GM18867 (cell line): ENCODE measurements at regions not wholly inside any gene's neighbourhood (a gene's known extent, or its start where the extent isn't known, plus 50 kb on each side); places are given as distances from the start of the nearest gene placed in this dataset.
"Not testable (repeated sequence)": the region's sequence is repeated elsewhere in the genome, so short reads cannot be mapped to it uniquely, and the experiment has no call there.

Experiments
- ATAC-seq: cut with Tn5 transposase; IDR thresholded peaks from one replicate; pipeline ENCODE4 v1.9.1; 2021; ENCODE audit warnings: mild to moderate bottlenecking, moderate library complexity; ENCODE audit not compliant: unreplicated experiment

GRCh38 chr13:108083056-108083455 lies 132.3 kb downstream of the LIG4 start:
- no peak for ATAC-seq

- no peak for ATAC-seq
Observed at GRCh38 chr13:108082481-108082880, 132.9 kb downstream of the LIG4 start.

DNA sequence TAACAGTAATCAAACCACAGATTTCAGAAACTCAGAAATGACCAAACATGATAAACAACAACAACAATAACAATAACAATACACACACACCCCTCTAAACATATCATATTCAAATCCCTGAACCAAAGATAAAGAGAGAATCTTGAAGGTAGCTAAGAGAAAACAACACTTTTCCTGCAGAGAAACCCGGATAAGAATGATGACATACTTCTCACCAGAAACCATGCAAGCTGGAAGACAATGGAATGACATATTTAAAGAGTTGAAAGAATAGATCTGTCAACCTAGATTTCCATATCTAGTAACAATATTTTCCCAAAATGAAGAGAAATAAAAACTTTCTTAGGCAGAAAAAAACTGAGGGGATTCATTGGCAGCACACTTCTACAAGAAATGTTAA lies 138.1 kb downstream of the LIG4 start:
- no peak for ATAC-seq

DNA sequence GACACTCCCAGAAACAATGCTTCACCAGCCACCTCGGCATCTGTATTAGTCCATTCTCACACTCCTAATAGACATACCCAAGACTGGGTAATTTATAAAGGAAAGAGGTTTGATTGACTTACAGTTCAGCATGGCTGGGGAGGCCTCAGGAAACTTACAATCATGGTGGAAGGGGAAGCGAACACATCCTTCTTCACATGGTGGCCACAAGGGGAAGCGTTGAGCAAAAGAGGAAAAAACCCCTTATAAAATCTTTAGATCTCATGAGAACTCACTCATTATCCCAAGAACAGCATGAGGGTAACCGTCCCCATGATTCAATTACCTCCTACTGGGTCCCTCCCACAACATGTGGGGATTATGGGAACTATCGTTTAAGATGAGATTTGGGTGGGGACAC lies 140.9 kb downstream of the LIG4 start:
- not testable (repeated sequence) for ATAC-seq

DNA sequence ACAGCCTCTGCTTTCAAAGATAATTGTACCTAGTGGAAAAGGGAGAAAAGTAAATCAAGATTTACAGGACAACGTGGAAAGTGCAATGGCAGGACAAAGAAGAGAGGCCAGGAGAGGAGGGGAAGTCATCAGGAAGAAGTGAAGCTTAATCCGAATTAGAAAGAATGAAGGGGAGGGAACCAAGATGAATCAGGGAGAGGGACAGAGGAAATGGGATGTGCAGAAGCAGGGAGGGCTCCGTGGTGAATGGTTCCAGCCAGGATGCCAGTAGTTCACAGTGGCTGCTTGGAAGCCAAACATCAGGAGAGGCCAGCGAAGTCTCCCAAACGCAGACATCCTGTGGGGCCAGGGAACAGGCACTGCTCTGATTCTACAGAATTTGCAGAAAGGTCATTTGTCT lies 144.4 kb downstream of the LIG4 start:
- no peak for ATAC-seq

- ATAC-seq, result no peak
Observed at GRCh38 chr13:108070491-108070890, 144.8 kb downstream of the LIG4 start.

DNA sequence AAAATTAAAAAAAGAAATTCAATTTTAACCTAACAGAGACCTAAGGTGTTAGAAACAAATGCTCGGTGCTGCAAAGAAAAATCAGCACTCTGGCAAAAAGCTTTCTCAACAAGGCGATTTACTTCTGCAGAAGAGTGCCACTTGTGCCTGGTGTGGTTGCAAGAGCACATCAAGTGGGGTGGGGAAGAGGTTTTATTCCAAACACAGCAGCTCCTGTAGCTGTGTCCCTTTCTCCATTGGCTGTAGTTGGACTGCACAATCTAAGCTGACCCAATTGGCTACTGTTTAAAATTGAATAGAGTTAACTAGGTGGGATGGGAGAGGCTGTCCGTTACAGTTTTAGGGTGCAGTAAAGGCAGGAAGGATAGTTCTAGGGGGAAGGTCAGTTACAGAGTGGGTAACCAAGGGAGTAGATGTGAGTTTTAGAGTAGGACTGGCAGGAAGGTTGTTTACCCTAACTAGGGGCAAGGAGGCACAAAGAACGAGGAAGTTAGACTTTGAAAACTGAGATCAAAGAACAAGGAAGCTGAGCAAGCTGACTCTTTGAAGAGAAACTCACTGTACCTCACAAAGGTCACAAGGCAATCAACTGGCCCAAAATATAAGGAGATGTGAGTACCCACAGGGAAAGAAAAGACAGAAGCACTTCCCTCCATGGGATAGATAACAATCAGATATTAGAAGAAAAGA lies 145.7 kb downstream of the LIG4 start:
- ATAC-seq, result no peak

- ATAC-seq, result not testable (repeated sequence)
Observed at GRCh38 chr13:108064372-108064771, 151.0 kb downstream of the LIG4 start.

- no peak for ATAC-seq
Observed at GRCh38 chr13:108060111-108060510, 155.2 kb downstream of the LIG4 start.

- ATAC-seq, result no peak
Observed at GRCh38 chr13:108056278-108056677, 159.1 kb downstream of the LIG4 start.

GRCh38 chr13:108049211-108049610 lies 166.1 kb downstream of the LIG4 start:
- ATAC-seq, result no peak

- no peak for ATAC-seq
Observed at GRCh38 chr13:108044954-108045353, 170.4 kb downstream of the LIG4 start.

DNA sequence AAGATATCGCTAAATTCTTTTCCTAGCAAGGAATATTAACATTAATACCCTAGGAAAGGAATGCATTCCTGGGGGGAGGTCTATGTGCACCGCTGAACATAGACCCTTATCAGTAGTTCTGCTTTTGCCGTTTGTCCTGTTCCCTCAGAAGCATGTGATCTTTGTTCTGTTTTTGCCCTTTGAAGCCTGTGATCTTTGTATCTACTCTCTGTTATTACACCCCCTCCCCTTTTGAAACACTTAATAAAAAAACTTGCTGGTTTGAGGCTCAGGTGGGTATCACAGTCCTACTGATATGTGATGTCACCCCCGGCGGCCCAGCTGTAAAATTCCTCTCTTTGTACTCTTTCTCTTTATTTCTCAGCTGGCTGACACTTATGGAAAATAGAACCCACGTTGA lies 172.5 kb downstream of the LIG4 start:
- not testable (repeated sequence) for ATAC-seq

DNA sequence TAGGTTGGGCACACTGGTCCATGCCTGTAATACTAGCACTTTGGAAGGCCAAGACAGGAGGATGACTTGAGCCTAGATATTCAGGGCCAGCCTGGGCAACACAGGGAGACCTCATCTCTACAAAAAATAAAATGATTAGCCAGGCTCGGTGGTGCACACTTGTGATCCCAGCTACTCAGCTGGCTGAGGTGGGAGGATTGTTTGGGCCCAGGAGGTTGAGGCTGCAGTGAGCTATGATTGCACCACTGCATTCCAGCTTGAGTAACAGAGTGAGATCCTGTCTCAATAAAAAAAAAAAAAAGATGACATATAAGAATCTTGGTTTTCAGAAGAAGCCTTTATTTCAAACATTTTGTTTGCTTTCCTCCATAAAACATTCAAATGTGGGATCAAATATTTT lies 178.0 kb downstream of the LIG4 start:
- no peak for ATAC-seq

DNA sequence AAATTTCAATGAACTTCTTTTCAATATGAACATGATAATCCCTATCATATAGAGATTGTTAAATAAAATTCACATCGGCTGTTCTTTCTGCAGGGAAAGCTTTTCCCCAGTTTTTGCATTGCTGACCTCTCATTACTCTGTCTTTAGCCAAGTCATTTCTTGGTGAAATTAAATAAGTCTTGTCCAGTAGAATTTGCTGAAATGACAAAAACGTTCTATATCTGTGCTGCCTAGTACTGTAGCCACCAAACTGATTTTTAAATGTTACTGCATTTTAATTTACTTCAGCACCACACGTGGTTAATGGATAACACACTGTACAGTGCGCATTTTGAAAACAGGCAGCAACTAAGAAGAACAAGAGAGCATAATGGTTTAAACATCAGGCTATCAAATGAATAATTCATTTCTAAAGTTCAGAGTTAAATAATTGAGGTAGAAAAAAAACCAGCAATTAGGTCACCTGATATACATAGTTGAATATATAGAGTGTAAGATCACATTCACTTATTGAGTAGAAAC lies 178.9 kb downstream of the LIG4 start:
- ATAC-seq, result no peak

- no peak for ATAC-seq
Observed at GRCh38 chr13:108034909-108035410, 180.4 kb downstream of the LIG4 start.

DNA sequence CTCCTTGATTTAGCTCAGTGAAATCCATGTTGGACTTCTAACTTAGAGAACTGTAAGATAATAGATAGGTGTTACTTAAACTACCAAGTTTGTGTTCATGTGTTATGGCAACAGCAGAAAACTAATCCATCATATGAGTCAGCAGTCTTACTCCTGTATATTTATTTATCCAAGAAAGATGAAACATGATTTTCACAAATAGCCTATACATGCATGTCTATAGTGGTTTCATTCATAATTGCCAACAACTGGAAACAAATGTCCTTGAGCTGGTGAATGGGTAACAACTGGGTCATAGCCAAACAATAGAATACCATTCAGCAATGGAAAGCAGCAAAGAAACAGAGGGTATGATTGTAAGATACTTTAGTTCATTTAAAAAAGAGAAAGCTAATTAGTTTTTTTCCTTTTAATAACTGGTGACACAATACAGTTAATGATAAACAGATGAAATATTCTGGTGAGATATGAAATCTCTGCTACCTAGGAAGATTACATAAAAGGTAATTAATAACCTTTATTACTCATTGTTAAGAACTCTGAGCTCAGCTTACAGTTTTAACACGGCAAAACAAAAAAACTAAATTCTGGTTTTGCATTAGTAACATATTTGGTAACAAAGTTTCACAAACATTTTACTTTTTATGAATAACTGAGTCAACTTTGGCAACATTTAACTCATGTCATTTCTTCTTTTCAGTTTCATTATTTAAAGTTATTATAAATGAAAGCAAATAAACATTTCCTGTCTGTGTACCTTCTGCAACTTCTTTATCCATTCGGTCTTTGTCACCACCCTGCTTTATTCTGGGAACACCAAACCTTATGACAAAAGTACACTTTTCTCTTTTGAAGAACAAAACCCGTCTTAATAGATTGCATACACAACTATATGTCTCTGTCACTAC lies 181.3 kb downstream of the LIG4 start:
- ATAC-seq, result no peak

GRCh38 chr13:108031865-108032264 lies 183.5 kb downstream of the LIG4 start:
- ATAC-seq, result no peak

DNA sequence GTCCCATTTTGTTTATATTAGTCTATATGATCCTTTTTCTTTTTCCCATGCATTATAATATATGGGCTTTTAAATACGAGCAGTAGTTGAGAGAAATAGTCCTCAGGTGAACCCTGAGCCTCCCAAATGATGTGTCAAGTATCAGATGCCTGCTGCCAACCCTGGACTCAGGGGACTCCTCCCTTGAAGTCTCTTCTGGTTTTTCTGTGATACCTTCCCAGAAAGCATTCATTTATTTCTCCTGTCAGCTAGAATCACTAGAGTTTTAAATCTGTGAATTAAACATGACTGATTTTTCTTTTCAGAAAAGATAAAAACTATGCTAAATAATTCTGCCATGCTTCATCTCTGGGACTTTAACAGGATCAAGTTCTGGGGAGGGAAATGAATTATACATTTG lies 184.6 kb downstream of the LIG4 start:
- ATAC-seq, result no peak

- no peak for ATAC-seq
Observed at GRCh38 chr13:108026680-108027410, 188.5 kb downstream of the LIG4 start.

DNA sequence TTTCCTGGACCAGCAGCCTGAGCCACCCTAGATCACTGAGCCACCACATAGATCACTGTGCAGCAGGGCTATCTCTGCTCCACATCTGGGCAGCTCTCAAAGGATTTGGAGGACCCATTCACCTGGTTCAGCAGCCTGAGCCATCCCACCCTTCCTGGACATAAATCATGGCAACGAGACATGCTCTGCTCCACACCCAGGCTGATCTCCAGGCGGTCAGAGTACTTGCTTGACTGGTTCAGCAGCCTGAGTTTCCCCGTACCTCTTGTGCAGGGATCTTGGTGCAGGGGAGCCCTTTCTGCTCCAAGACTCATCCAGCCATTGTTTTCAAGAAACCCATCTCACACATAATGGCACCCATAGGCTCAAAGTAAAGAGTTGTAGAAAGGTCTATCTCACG lies 195.3 kb downstream of the LIG4 start:
- no peak for ATAC-seq
